ENCODE measurements at regions not wholly inside any gene's neighbourhood (a gene's known extent, or its start where the extent isn't known, plus 50 kb on each side); places are given as distances from the start of the nearest gene placed in this dataset.
"Not testable (repeated sequence)": the region's sequence is repeated elsewhere in the genome, so short reads cannot be mapped to it uniquely, and the experiment has no call there.

GRCh38 chr22:26933105-26933590, 275.8 kb downstream of the MIAT start:
- no peak for DNase-seq

- DNase-seq: no peak
These were observed 279.8 kb downstream of the MIAT start for GRCh38 chr22:26937213-26937612.

- DNase-seq: no peak
These were observed 282.1 kb downstream of the MIAT start for GRCh38 chr22:26939466-26939865.

- no peak for DNase-seq
These were observed 284.7 kb downstream of the MIAT start for GRCh38 chr22:26941896-26942636.

- DNase-seq: no peak
These were observed 285.2 kb downstream of the MIAT start for GRCh38 chr22:26942637-26942957.

GRCh38 chr22:26945565-26945964, 288.2 kb downstream of the MIAT start:
- no peak for DNase-seq

GRCh38 chr22:26949193-26949592, 291.8 kb downstream of the MIAT start:
- DNase-seq: no peak

GRCh38 chr22:26951139-26951538, 293.8 kb downstream of the MIAT start:
- DNase-seq: not testable (repeated sequence)

GRCh38 chr22:26952004-26952403, 294.6 kb downstream of the MIAT start:
- no peak for DNase-seq

GRCh38 chr22:26952451-26953011, 295.1 kb downstream of the MIAT start:
- DNase-seq: no peak

- no peak for DNase-seq
These were observed 295.9 kb downstream of the MIAT start for GRCh38 chr22:26953012-26953883.

- DNase-seq: no peak
These were observed 299.0 kb downstream of the MIAT start for GRCh38 chr22:26956371-26956770.

GRCh38 chr22:26957176-26957575, 299.8 kb downstream of the MIAT start:
- no peak for DNase-seq

- DNase-seq: no peak
These were observed 300.5 kb downstream of the MIAT start for GRCh38 chr22:26957897-26958296.

- DNase-seq: no peak
These were observed 301.0 kb downstream of the MIAT start for GRCh38 chr22:26958378-26958777.

- DNase-seq: no peak
These were observed 307.3 kb downstream of the MIAT start for GRCh38 chr22:26964642-26965041.

GRCh38 chr22:26967282-26967681, 309.9 kb downstream of the MIAT start:
- no peak for DNase-seq

GRCh38 chr22:26968859-26969523, 311.6 kb downstream of the MIAT start:
- no peak for DNase-seq

- no peak for DNase-seq
These were observed 313.5 kb downstream of the MIAT start for GRCh38 chr22:26970809-26971394.

GRCh38 chr22:26972286-26972685, 314.9 kb downstream of the MIAT start:
- no peak for DNase-seq

GRCh38 chr22:26972915-26973314, 315.5 kb downstream of the MIAT start:
- DNase-seq: not testable (repeated sequence)

GRCh38 chr22:26974034-26974433, 316.6 kb downstream of the MIAT start:
- DNase-seq: no peak

Measured in stimulated activated naive CD4-positive, alpha-beta T cell treated with Interleukin-2 at 50 U/mL for 16 hours (primary cell).